GM12878 (cell line): ENCODE measurements at regions not wholly inside any gene's neighbourhood (a gene's known extent, or its start where the extent isn't known, plus 50 kb on each side); places are given as distances from the start of the nearest gene placed in this dataset.

ENCODE experiments used
- ATAC-seq: fragments of 200-7000 bp; cut with Tn5 transposase; 3 replicates; pipeline ENCODE4 v1.9.1; 2020; ENCODE audit warnings: mild to moderate bottlenecking, moderate library complexity
- BruUV-seq: library from RNA; stranded (reverse); fragments of 400-500 nt; replicated peaks from 2 replicates; lab custom pipeline; 2021; lab: Mats Ljungman, UMichigan
- CTCF ChIA-PET: fragments of 300-600 bp; sonication (Branson Sonifier 250); formaldehyde crosslinking; extraction: SDS; loops from one replicate; lab custom pipeline; 2021; ENCODE audit warnings: inconsistent platforms; lab: Yijun Ruan, JAX
- POLR2A ChIA-PET: fragments of 350-600 bp; formaldehyde crosslinking; extraction: SDS; loops from one replicate; lab custom pipeline; 2021; ENCODE audit warnings: inconsistent platforms; lab: Charles Lee
- RAD21 ChIA-PET: fragments of 300-600 bp; sonication (Branson Sonifier 250); formaldehyde crosslinking; loops from one replicate; lab custom pipeline; 2023; ENCODE audit warnings: antibody characterized with exemption; ENCODE audit not compliant: unreplicated experiment; lab: Charles Lee
- SMC1A ChIA-PET: fragments of 300-600 bp; sonication (Branson Sonifier 250); formaldehyde crosslinking; loops from one replicate; lab custom pipeline; 2023; ENCODE audit not compliant: unreplicated experiment, uncharacterized antibody; lab: Charles Lee
- DNase-seq: peaks from one replicate; pipeline ENCODE4 v3.0.0-alpha.2; 2011; ENCODE audit warnings: low read depth, low spot score
- FAIRE-seq: peaks from 3 replicates; lab custom pipeline; 2011; peaks lifted over from hg19 to GRCh38; lab: Jason Lieb, UNC
- H2AFZ ChIP-seq: 2 replicates; pipeline ENCODE4 v1.6.0; 2011; ENCODE audit warnings: low read depth, low read length, control low read depth; ENCODE audit not compliant: control insufficient read depth
- H3K27ac ChIP-seq: 2 replicates; pipeline ENCODE4 v1.5.1; 2011; ENCODE audit warnings: control low read depth; ENCODE audit not compliant: control insufficient read depth, insufficient read depth
- H3K27me3 ChIP-seq, 2 experiments: replicated peaks in 1 of 2; 2 replicates each; pipeline versions ENCODE4 v1.6.0 to v1.6.1; 2011; ENCODE audit warnings: low read length in 1 of 2; ENCODE audit not compliant: control insufficient read depth in 2 of 2, insufficient read depth in 2 of 2
- H3K36me3 ChIP-seq, 2 experiments: 2 replicates each; pipeline ENCODE4 v1.5.1; 2011; ENCODE audit warnings: low read length in 1 of 2; ENCODE audit not compliant: control insufficient read depth in 2 of 2, insufficient read depth in 2 of 2
- H3K4me1 ChIP-seq: 2 replicates; pipeline ENCODE4 v1.6.1; 2011; ENCODE audit warnings: mild to moderate bottlenecking, low read length, moderate library complexity, mixed read lengths; ENCODE audit not compliant: control insufficient read depth, insufficient read depth
- H3K4me2 ChIP-seq: 2 replicates; pipeline ENCODE4 v1.6.0; 2011; ENCODE audit warnings: control low read depth; ENCODE audit not compliant: control insufficient read depth, insufficient read depth
- H3K4me3 ChIP-seq: fragments of 200-600 bp; sonication (generic); 2 replicates; pipeline ENCODE4 v1.5.1; 2016
- H3K79me2 ChIP-seq: 2 replicates; pipeline ENCODE4 v1.6.0; 2011; ENCODE audit warnings: low read length; ENCODE audit not compliant: control insufficient read depth, insufficient read depth
- H3K9ac ChIP-seq: 2 replicates; pipeline ENCODE4 v1.8.0; 2011; ENCODE audit warnings: low read length, control low read depth, mixed read lengths; ENCODE audit not compliant: control insufficient read depth, insufficient read depth
- H3K9me3 ChIP-seq: replicated peaks from 3 replicates; pipeline ENCODE4 v1.5.1; 2011; ENCODE audit warnings: mild to moderate bottlenecking, low read length; ENCODE audit not compliant: control insufficient read depth, insufficient read depth
- H4K20me1 ChIP-seq: 2 replicates; pipeline ENCODE4 v1.6.0; 2011; ENCODE audit not compliant: control insufficient read depth, insufficient read depth
- BCL11A ChIP-seq: IDR thresholded peaks from 2 replicates; pipeline ENCODE4 v1.6.1; 2011; ENCODE audit warnings: low read depth, low read length
- CHD2 ChIP-seq: IDR thresholded peaks from 2 replicates; pipeline ENCODE4 v1.6.1; 2011; ENCODE audit warnings: low read depth, low read length, improper control_type of control experiment, borderline replicate concordance
- CREB1 ChIP-seq: IDR thresholded peaks from 2 replicates; pipeline ENCODE4 v1.6.1; 2012; ENCODE audit warnings: low read depth, mild to moderate bottlenecking, inconsistent platforms
- NR2C1 ChIP-seq: fragments of 450-650 bp; IDR thresholded peaks from 2 replicates; pipeline ENCODE4 v1.6.1; 2017; ENCODE audit warnings: antibody characterized with exemption, mild to moderate bottlenecking, moderate library complexity
- NR2F1 ChIP-seq: fragments of 450-650 bp; conservative IDR thresholded peaks from 2 replicates; pipeline ENCODE4 v1.6.1; 2017; ENCODE audit warnings: mild to moderate bottlenecking
- RAD51 ChIP-seq: fragments of 450-650 bp; IDR thresholded peaks from 2 replicates; pipeline ENCODE4 v1.6.1; 2016; ENCODE audit warnings: moderate library complexity, mild to moderate bottlenecking, inconsistent platforms
- SMC3 ChIP-seq: IDR thresholded peaks from 2 replicates; pipeline ENCODE4 v1.6.1; 2011; ENCODE audit warnings: low read length, improper control_type of control experiment, borderline replicate concordance
- SPI1 ChIP-seq: IDR thresholded peaks from 2 replicates; pipeline ENCODE4 v1.6.1; 2011; ENCODE audit warnings: low read depth, mild to moderate bottlenecking, low read length, moderate library complexity, borderline replicate concordance; ENCODE audit not compliant: insufficient read depth
- SUPT20H ChIP-seq: IDR thresholded peaks from 2 replicates; pipeline ENCODE4 v1.6.1; 2011; ENCODE audit warnings: low read depth, mild to moderate bottlenecking, low read length, moderate library complexity, borderline replicate concordance; ENCODE audit not compliant: control insufficient read depth
- WGBS: methylation state at CpG from one replicate; pipeline ENCODE4 v1.1.6; 2016; ENCODE audit warnings: low lambda C conversion rate; ENCODE audit not compliant: insufficient replicate concordance, insufficient coverage; ENCODE audit errors: missing lambda C conversion rate; 5-methylcytosine and 5-hydroxymethylcytosine counted together
- in situ Hi-C: fragments of 300-500 bp; cut with MboI; formaldehyde crosslinking; loops from 9 replicates; pipeline ENCODE4 v1.14.3; 2018; ENCODE audit warnings: mixed read lengths
- intact Hi-C: fragments of 100-400 bp; cut with micrococcal nuclease; formaldehyde crosslinking; loops from one replicate; pipeline ENCODE4 v1.14.2; 2022; ENCODE audit not compliant: unreplicated experiment
- TF ChIP-seq, protein P1 (sequence below): IDR thresholded peaks from 2 replicates; pipeline ENCODE4 v1.6.1; 2012; ENCODE audit warnings: low read depth, low read length, improper control_type of control experiment

DNA sequence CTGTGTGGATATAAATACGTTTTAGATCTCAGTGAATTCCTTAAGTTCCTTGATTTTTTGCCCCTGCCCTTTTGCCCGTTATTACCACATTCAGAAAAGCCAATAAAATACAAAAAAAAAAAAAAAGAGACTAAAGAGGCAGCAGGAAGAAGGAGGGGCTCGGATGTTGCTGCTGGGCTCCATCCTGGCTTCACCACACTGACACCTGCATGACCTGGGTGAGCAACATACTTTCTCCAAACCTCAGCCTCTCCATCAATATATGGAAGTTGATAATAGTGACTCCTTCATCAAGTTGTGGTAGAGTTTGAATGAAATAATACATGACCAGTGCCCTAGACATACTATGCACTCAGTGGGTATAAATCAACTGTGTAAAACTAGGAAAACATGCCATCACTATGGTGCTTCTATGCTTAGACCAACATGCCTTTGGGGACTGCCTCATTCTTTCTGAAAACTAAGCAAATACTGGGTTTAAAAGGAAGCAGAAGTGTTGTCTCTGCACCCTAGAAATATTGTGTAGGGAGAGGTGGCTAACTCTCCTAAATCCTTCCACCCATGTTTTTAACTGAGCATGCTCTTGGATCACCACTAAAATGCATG, 243.0 kb downstream of the PIK3R1 start:
- Histone ChIP-seq H4K20me1 (no peaks in the 10 kb centered on the region), H3K4me3 (no peak overlapping the region), H3K36me3 (no peaks in the 10 kb centered on the region), H3K27ac (no peak overlapping the region), H3K27me3 (no peaks in the 10 kb centered on the region), H2AFZ (no peak overlapping the region), H3K9me3 (no peaks in the 10 kb centered on the region; the same call in 2 of the 3 replicates), H3K9ac (no peak overlapping the region), H3K4me2 (no peak overlapping the region), H3K4me1 (no peaks in the 10 kb centered on the region; the same call in 1 of the 2 replicates), H3K79me2 (no peaks in the 10 kb centered on the region)
- 31% methylated on average over 3 of the region's 3 CpGs for WGBS
- no peak for ATAC-seq
- DNase-seq = no peak
- BruUV-seq = no TSS peak
- ChIA-PET CTCF (interaction anchor here (0.6 to 7.3 kb wide), 5 partner anchors 11 to 171 kb away, joined by 3 to 165 read pairs (median 5); no protein-coding TSS in a partner anchor), POLR2A (interaction anchor here (1.0 kb wide), 1 partner anchor 172 kb away, joined by 4 read pairs; no protein-coding TSS in a partner anchor), RAD21 (interaction anchor here (0.9 to 1.7 kb wide), 7 partner anchors 12 to 172 kb away, joined by 3 to 16 read pairs (median 4); no protein-coding TSS in a partner anchor), SMC1A (interaction anchor here (0.7 to 9.0 kb wide), 12 partner anchors 10 to 171 kb away, joined by 3 to 182 read pairs (median 6); no protein-coding TSS in a partner anchor)
- in situ Hi-C loops (loop anchor here (5.0 kb wide), 1 partner anchor 171 kb away; no protein-coding TSS in a partner anchor), intact Hi-C loops (no loop called here)
- TF ChIP-seq, protein P1, sequence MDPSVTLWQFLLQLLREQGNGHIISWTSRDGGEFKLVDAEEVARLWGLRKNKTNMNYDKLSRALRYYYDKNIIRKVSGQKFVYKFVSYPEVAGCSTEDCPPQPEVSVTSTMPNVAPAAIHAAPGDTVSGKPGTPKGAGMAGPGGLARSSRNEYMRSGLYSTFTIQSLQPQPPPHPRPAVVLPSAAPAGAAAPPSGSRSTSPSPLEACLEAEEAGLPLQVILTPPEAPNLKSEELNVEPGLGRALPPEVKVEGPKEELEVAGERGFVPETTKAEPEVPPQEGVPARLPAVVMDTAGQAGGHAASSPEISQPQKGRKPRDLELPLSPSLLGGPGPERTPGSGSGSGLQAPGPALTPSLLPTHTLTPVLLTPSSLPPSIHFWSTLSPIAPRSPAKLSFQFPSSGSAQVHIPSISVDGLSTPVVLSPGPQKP = no peak
- TF ChIP-seq SPI1 (no peak), SUPT20H (no peak), CHD2 (no peak), NR2C1 (no peak), CREB1 (no peak), NR2F1 (no peak), BCL11A (no peak), SMC3 (no peak), RAD51 (no peak)
- no peak for FAIRE-seq
